ENCODE measurements at regions not wholly inside any gene's neighbourhood (a gene's known extent, or its start where the extent isn't known, plus 50 kb on each side); places are given as distances from the start of the nearest gene placed in this dataset.

- peaks cover 4% of the 10 kb centered on the region for H3K9me3 ChIP-seq (ENCODE audit: control insufficient read depth, low read length)
- no peak overlapping the region for H2AFZ ChIP-seq
- no peaks in the 10 kb centered on the region for H3K36me3 ChIP-seq (ENCODE audit: control insufficient read depth, insufficient read depth, low read length)
- H3K79me2 ChIP-seq: no peaks in the 10 kb centered on the region
- no peaks in the 10 kb centered on the region for H3K27me3 ChIP-seq (ENCODE audit: control insufficient read depth, insufficient read depth, low read length)
- H3K4me3 ChIP-seq (ENCODE audit: low read depth, low read length): no peak overlapping the region
- no peaks in the 10 kb centered on the region for H3K4me1 ChIP-seq
- H3K4me2 ChIP-seq (ENCODE audit: low read length): no peak overlapping the region
- TF ChIP-seq CTCF (IDR thresholded peaks at IDR 0.05): no peak
- no peak overlapping the region for H3K9ac ChIP-seq
- H3K27ac ChIP-seq: no peak overlapping the region
Measured at GRCh38 chr13:48761256-48761655, 107.5 kb downstream of the CYSLTR2 start.

GRCh38 chr13:48769107-48769704 lies 115.5 kb downstream of the CYSLTR2 start:
- Histone ChIP-seq H3K4me1 (no peaks in the 10 kb centered on the region), H2AFZ (no peak overlapping the region), H3K4me2 (ENCODE audit: low read length) (no peak overlapping the region), H3K9ac (no peak overlapping the region), H3K27ac (no peak overlapping the region), H3K27me3 (ENCODE audit: control insufficient read depth, insufficient read depth, low read length) (no peaks in the 10 kb centered on the region), H3K79me2 (no peaks in the 10 kb centered on the region), H3K36me3 (ENCODE audit: control insufficient read depth, insufficient read depth, low read length) (no peaks in the 10 kb centered on the region), H3K4me3 (ENCODE audit: low read depth, low read length) (no peak overlapping the region), H3K9me3 (ENCODE audit: control insufficient read depth, low read length) (peaks cover 4% of the 10 kb centered on the region)
- peak; percentile 87 for TF ChIP-seq CTCF (IDR thresholded peaks at IDR 0.05)

GRCh38 chr13:48770372-48770771 lies 116.6 kb downstream of the CYSLTR2 start:
- no peaks in the 10 kb centered on the region for H3K4me1 ChIP-seq
- H3K36me3 ChIP-seq (ENCODE audit: control insufficient read depth, insufficient read depth, low read length): no peaks in the 10 kb centered on the region
- no peaks in the 10 kb centered on the region for H3K27me3 ChIP-seq (ENCODE audit: control insufficient read depth, insufficient read depth, low read length)
- H2AFZ ChIP-seq: no peak overlapping the region
- no peak overlapping the region for H3K27ac ChIP-seq
- H3K9me3 ChIP-seq (ENCODE audit: control insufficient read depth, low read length): peaks cover 1% of the 10 kb centered on the region
- H3K79me2 ChIP-seq: no peaks in the 10 kb centered on the region
- no peak overlapping the region for H3K4me3 ChIP-seq (ENCODE audit: low read depth, low read length)
- TF ChIP-seq CTCF (IDR thresholded peaks at IDR 0.05): no peak
- no peak overlapping the region for H3K9ac ChIP-seq
- no peak overlapping the region for H3K4me2 ChIP-seq (ENCODE audit: low read length)

GRCh38 chr13:48772908-48773307 lies 119.2 kb downstream of the CYSLTR2 start:
- H3K9me3 ChIP-seq (ENCODE audit: control insufficient read depth, low read length): no peaks in the 10 kb centered on the region
- TF ChIP-seq CTCF (IDR thresholded peaks at IDR 0.05): no peak
- no peak overlapping the region for H2AFZ ChIP-seq
- H3K36me3 ChIP-seq (ENCODE audit: control insufficient read depth, insufficient read depth, low read length): no peaks in the 10 kb centered on the region
- H3K4me2 ChIP-seq (ENCODE audit: low read length): no peak overlapping the region
- no peaks in the 10 kb centered on the region for H3K4me1 ChIP-seq
- H3K27ac ChIP-seq: no peak overlapping the region
- no peak overlapping the region for H3K9ac ChIP-seq
- H3K4me3 ChIP-seq (ENCODE audit: low read depth, low read length): no peak overlapping the region
- no peaks in the 10 kb centered on the region for H3K27me3 ChIP-seq (ENCODE audit: control insufficient read depth, insufficient read depth, low read length)
- no peaks in the 10 kb centered on the region for H3K79me2 ChIP-seq

- Histone ChIP-seq H3K9ac (no peak overlapping the region), H3K27me3 (ENCODE audit: control insufficient read depth, insufficient read depth, low read length) (no peaks in the 10 kb centered on the region), H3K36me3 (ENCODE audit: control insufficient read depth, insufficient read depth, low read length) (no peaks in the 10 kb centered on the region), H3K27ac (no peak overlapping the region), H3K9me3 (ENCODE audit: control insufficient read depth, low read length) (no peaks in the 10 kb centered on the region), H3K4me1 (no peaks in the 10 kb centered on the region), H3K4me2 (ENCODE audit: low read length) (no peak overlapping the region), H3K79me2 (no peaks in the 10 kb centered on the region), H3K4me3 (ENCODE audit: low read depth, low read length) (no peak overlapping the region), H2AFZ (no peak overlapping the region)
- no peak for TF ChIP-seq CTCF (IDR thresholded peaks at IDR 0.05)
Measured at GRCh38 chr13:48773531-48774275, 120.0 kb downstream of the CYSLTR2 start.

Measured in parathyroid adenoma (tissue), 2 donors.